GM19395 (cell line): ENCODE measurements at regions not wholly inside any gene's neighbourhood (a gene's known extent, or its start where the extent isn't known, plus 50 kb on each side); places are given as distances from the start of the nearest gene placed in this dataset.

Experiments
- ATAC-seq: cut with Tn5 transposase; IDR thresholded peaks from one replicate; pipeline ENCODE4 v1.9.1; 2021; ENCODE audit warnings: mild to moderate bottlenecking, moderate library complexity; ENCODE audit not compliant: unreplicated experiment

GRCh38 chr1:198472997-198473396, 67.5 kb downstream of the ATP6V1G3 start:
- ATAC-seq, result no peak

DNA sequence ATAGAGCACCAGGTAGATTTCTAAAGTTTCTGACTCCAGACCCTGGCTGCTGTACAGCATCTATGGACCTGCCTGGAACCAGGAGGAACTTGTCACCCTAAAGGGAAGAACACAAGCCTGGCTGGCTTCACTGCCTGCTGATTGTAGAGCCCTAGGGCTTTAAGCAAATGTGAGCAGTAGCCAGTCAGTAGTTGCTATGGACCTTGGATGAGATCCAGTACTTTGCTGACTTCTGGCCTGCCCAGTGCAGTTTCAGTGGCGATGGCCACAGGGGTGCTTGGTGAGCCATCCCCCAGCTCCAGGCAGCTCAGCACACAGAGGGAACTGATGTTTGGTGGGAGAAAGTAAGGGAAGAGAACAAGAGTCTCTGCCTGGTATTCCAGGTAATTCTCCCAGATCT, 68.4 kb downstream of the ATP6V1G3 start:
- ATAC-seq, result no peak

DNA sequence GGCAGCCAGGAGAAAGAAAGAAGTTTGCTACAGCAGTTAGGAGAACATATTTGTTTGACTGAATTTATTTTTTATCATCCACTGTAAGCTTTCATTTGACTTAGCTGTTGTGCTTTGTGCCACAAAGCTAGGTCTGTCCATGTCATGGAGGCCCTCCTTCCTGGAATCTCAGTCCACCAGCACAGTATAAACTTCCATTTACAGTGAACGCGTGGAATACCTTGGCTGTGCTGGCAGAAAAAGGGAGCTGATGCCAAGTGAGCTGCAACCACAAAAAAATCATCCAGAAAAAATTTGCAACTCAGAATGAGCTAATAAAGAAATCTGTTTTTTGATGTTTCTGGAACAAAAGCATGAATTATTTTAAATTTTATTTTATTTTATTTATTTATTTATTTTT, 72.6 kb downstream of the ATP6V1G3 start:
- ATAC-seq, result no peak

DNA sequence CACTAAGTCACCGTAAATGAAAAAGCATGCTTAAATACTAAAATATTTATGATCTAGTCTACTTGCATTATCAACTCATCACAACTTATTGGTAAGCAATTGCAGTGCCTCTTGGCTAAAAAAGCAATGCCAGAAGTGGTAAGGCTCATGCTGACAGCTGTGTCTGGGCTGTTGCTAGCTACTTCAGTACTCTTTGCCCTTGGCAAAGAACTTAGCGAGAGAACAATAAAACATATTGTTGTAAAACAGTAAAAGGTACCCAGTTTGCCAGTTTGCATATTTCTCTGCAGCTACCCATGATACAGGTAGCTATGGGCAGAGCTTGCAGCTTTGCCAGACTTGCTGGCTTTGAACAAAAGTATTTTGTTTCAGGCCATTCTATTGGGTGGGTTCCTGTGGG, 73.1 kb downstream of the ATP6V1G3 start:
- no peak for ATAC-seq

DNA sequence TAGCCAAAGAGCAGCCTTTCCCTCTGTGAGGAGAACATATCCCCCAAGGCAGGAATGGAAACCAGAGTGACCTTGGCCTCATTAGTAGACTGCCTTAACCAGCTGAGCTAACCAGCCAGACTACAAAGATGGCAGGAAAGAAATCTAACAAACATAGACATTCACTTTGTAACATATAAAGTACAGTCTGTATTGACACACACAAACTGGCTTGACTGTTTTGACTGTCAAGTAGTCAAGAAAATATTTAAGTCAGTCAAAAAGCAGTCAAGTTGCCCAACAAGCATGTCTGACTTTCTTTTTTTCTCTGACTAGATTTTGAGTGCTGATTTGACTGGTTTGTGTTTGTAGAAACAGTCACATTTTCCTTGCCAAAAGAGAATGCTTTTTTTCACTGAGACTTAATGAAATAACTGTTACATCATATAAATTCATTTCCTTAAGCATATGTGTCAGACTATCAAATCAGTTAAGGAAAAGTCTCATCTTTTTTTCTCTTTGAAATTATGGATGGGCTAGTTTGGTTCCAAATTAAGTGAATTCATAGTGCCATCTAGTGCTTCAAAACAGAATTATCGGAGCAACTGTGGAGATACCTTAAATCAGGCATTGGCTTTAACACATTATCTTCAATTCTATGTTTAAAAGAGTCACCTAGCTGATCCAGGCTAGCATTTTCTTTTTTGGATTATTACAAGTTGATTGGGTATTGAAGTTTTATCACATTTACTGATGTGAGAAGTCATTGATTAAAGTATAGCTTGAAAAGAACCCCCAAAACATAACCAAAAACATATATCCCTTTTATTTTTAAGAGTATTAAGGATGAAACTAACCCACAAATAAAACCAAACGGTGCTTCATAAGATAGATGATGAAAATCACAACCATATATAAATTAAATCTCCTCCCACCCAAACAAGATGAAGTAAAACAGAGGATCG, 75.0 kb downstream of the ATP6V1G3 start:
- peak; percentile 85 for ATAC-seq

DNA sequence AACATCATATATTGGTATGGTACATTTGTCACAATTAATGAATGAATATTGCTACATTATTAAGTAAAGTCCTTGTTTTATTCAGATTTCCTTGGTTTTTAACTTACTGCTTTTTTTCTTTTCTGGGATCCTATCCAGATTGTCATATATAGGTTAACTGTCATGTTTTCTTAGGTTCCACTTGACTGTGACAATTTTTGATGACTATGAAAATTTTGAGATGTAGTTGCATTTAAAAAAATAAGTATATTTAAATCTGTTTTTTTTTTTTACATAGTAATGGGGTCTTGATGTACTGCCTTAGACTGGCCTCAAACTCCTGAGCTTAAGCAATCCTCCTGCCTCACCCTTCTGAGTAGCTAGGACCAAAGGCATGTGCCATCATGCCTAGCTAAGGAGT, 76.8 kb downstream of the ATP6V1G3 start:
- ATAC-seq, result no peak

DNA sequence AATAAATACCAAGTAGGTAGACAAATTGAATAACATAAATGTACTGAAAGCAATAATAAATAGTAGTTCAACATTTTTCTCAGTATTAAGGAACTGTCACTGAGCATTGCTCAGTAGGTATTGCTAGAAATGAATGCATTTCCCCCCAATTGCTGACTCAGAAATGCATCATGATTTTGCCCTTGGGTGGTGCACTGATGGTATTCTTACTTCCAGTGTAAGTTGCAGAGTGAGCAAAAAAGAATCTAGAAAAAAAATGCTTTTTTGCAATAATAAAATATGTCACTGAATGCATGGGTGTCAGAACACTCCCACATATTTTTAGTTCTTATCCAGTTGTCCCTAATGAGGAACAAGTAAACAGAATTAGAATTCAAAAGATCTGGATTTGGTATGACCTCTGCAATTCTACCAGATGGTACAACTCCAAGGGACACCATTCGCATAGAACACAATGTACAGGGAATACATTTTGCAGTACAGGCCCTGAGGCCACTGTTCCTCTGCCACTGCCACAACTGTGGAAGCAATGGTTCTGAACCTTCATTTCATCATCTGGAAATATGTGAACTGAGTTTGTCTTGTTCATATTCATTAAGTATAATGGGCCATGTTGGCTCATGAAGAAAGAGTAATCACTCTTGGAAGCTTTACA, 78.0 kb downstream of the ATP6V1G3 start:
- no peak for ATAC-seq

DNA sequence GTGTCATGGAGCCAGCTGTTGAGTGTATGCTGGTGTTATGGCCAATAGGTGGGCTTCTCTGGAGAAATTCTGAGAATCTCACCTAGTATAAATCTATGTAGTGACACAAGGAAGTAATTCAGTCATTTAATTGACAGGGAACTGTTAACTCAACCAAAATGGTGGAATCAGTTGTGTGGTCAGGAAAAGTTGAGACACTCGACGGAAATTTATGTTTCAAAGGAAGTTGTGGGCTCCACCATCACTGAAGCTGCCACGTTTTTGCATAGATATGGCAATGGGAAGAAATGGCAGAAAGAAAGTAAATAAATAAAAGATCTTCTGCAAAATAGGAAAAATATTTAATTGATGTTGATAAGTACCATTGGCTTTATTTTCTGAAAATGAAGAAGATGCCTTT, 84.5 kb downstream of the ATP6V1G3 start:
- no peak for ATAC-seq

DNA sequence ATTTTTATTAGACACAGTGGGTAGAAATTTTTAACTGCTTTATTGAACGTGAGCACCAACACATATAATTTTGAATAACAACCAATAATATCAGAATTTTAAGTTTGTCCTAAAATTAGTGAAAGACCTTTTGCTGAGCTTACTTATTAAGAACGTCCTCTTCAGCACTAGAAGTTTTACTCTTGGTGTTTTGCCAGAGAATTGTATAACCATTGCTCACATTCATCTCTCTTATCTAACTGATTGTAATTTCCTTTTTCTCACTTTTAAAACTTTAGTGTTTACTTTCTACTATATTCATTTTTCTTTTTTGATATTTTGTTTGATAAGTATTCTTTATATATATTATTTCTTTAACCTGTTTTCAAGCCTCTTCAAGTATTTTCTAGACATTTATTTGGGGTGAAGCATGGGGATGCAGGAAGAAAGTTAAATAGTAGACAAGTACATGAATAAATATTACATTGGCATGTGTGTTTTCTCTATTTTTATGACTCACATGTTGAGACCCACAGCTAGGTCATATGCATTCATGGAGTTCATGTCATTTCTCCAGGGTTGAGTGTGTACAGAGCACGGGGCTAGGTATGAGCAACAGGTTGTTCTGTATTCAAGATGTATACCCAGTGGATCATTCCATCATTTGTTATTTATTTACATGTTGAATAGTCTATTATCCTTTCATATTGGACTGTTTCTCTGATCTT, 90.6 kb downstream of the ATP6V1G3 start:
- ATAC-seq, result no peak

DNA sequence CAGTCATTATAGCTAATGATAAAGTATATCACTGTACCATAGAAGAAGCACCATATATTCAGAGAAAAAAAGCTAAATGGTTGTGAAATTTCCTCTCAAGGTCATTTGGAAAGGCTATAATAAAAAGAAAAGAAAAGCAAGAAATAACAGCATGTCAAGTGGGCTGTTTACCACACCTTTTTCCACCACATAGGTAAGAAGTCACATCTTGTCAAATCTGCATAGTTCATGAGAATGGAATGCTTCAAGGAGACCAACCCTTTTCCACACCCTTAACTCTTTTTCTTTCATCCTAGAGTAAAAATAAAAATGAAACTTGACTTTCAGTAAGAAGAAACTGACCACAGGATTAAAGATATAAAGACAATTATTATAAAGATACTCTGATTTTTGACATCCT, 91.2 kb downstream of the ATP6V1G3 start:
- ATAC-seq, result no peak

DNA sequence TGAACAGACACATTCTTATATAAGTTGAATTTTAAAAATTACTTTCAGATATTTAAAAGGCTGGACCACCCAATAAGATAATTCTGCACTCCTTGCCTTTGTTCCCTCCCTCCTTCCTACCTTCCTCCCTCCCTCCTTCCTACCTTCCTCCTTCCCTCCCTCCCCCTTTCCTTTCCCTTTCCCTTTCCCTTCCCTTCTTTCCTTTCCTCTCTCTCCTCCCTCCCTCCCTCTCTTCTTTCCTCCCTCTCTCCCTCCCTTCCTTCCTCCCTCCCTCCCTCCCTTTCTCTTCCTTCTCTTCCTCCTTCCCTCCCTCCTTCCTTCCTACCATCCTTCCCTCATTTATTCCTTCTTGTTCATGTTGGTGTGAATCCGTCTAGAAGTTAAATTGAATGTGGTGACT, 93.0 kb downstream of the ATP6V1G3 start:
- no peak for ATAC-seq

- ATAC-seq, result no peak
Observed at GRCh38 chr1:198445872-198446271, 94.6 kb downstream of the ATP6V1G3 start.

DNA sequence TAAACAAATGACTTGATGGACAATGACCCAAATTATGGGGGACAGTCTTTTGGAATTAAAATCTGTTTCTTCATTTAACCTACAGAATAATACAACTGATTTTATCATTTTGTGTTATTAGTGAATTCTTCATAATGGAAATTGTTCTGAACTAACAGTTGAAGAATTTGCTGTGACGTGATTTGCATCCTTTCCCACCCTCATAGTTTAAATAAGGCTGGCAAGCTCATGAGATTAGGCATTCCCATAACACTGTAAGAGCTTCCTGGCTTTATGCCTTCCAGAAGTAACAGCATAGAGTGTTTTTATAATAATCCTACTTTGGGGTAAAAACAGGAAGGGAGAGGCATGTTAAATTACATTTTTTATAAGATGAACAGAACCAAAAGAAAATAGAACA, 95.7 kb downstream of the ATP6V1G3 start:
- ATAC-seq, result no peak

DNA sequence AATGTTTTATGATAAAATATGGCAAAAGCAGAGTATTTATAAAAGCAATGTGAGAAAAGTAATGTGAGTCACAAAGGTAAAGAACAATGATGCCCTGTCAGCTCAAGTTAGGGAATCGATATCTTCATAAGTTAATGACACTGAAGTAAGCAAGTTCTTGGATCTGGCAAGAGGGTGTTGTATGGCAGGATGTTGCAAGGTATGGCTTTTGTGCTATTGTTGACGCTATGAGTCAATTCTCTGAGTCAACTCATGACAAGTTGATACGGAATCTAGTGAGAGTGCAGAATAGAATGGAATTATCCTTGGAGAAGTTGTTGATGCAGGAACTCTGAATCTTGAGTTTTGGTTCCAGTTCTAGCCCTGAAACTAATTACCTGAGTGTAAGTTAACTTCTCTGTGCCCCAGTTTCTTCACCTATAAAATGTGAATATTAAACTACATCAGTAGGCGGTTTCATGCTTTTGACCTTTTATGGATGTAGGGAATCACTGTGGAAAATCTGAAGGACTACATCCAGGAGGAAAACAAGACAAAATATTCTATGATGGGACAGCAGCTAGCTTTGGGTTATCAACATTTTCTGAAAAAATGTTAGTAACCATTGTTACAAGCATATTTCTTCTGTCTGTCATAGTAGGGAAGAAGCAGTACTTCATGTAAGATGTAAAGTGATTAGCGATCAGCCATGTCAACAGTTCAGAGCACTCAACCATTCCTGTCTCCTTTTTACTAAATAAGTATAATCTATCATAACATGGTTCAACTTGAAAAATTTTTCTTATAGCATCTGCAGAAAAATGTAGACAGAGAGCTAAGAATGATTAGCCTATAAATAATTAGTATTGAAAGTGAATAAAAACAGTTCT, 96.9 kb downstream of the ATP6V1G3 start:
- no peak for ATAC-seq

- ATAC-seq, result no peak
Observed at GRCh38 chr1:198440842-198441241, 99.6 kb downstream of the ATP6V1G3 start.

GRCh38 chr1:198437332-198437731, 103.1 kb downstream of the ATP6V1G3 start:
- no peak for ATAC-seq

GRCh38 chr1:198436276-198436675, 104.2 kb downstream of the ATP6V1G3 start:
- no peak for ATAC-seq

- ATAC-seq, result no peak
Observed at GRCh38 chr1:198435056-198435455, 105.4 kb downstream of the ATP6V1G3 start.

- no peak for ATAC-seq
Observed at GRCh38 chr1:198424441-198424840, 116.0 kb downstream of the ATP6V1G3 start.

- ATAC-seq, result no peak
Observed at GRCh38 chr1:198423673-198424072, 116.8 kb downstream of the ATP6V1G3 start.

DNA sequence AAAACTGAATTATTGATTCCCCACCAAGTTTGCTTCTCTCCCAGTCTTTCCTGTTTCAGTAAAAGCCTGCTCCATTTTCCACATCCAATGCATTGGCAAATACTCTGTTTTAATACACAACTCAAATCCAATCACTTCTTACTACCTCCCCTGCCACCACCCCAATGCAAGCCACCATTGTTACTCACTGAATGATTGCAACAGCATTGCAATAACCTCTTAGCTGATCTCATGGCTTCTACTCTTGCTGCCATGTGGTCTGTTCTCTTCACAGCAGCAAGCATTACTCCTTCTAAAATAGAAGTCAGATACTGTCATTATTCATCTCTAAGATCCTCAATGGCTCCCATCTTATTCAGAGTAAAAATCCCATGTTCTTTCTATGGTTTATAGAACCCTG, 123.4 kb downstream of the ATP6V1G3 start:
- ATAC-seq, result no peak
